ENCODE measurements at regions not wholly inside any gene's neighbourhood (a gene's known extent, or its start where the extent isn't known, plus 50 kb on each side); places are given as distances from the start of the nearest gene placed in this dataset.

- TF ChIP-seq, protein P1, sequence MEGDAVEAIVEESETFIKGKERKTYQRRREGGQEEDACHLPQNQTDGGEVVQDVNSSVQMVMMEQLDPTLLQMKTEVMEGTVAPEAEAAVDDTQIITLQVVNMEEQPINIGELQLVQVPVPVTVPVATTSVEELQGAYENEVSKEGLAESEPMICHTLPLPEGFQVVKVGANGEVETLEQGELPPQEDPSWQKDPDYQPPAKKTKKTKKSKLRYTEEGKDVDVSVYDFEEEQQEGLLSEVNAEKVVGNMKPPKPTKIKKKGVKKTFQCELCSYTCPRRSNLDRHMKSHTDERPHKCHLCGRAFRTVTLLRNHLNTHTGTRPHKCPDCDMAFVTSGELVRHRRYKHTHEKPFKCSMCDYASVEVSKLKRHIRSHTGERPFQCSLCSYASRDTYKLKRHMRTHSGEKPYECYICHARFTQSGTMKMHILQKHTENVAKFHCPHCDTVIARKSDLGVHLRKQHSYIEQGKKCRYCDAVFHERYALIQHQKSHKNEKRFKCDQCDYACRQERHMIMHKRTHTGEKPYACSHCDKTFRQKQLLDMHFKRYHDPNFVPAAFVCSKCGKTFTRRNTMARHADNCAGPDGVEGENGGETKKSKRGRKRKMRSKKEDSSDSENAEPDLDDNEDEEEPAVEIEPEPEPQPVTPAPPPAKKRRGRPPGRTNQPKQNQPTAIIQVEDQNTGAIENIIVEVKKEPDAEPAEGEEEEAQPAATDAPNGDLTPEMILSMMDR (IDR thresholded peaks at IDR 0.05; ENCODE audit: extremely low read depth, missing control alignments): no peak
- no peak for DNase-seq (ENCODE audit: low spot score)
Measured at GRCh38 chr2:216787851-216788540, 71.9 kb downstream of the TNP1 start.

GRCh38 chr2:216786676-216787075 is 73.2 kb downstream of the TNP1 start:
- TF ChIP-seq, protein P1 (IDR thresholded peaks at IDR 0.05; ENCODE audit: extremely low read depth, missing control alignments): no peak
- no peak for DNase-seq (ENCODE audit: low spot score)

GRCh38 chr2:216784456-216784855 is 75.4 kb downstream of the TNP1 start:
- DNase-seq (ENCODE audit: low spot score): no peak
- TF ChIP-seq, protein P1 (IDR thresholded peaks at IDR 0.05; ENCODE audit: extremely low read depth, missing control alignments): no peak

DNA sequence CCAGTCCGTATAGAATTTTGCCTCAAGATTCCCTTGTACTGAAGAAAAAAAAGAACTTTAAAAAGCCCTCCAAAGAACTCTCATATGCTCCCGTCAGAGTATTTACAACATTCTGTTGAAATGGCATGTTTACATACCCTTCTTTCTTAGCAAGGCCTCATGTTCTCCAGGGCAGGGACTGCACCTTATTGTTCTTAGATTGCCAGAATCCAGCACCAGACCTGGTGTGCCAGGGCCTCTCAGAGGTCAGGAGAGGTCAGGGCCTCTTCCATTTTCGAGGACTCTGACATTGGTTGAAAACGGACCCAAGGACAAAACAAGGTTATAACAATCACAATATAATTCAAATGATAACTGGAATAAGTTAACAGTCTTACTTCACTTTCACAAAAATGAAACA is 78.2 kb downstream of the TNP1 start:
- TF ChIP-seq, protein P1 (IDR thresholded peaks at IDR 0.05; ENCODE audit: extremely low read depth, missing control alignments): no peak
- DNase-seq (ENCODE audit: low spot score): no peak

GRCh38 chr2:216780843-216781242 is 79.0 kb downstream of the TNP1 start:
- no peak for DNase-seq (ENCODE audit: low spot score)
- TF ChIP-seq, protein P1 (IDR thresholded peaks at IDR 0.05; ENCODE audit: extremely low read depth, missing control alignments): no peak

GRCh38 chr2:216777637-216778273 is 82.1 kb downstream of the TNP1 start:
- TF ChIP-seq, protein P1 (IDR thresholded peaks at IDR 0.05; ENCODE audit: extremely low read depth, missing control alignments): peak; percentile 38
- DNase-seq (ENCODE audit: low spot score): peak; percentile 71

DNA sequence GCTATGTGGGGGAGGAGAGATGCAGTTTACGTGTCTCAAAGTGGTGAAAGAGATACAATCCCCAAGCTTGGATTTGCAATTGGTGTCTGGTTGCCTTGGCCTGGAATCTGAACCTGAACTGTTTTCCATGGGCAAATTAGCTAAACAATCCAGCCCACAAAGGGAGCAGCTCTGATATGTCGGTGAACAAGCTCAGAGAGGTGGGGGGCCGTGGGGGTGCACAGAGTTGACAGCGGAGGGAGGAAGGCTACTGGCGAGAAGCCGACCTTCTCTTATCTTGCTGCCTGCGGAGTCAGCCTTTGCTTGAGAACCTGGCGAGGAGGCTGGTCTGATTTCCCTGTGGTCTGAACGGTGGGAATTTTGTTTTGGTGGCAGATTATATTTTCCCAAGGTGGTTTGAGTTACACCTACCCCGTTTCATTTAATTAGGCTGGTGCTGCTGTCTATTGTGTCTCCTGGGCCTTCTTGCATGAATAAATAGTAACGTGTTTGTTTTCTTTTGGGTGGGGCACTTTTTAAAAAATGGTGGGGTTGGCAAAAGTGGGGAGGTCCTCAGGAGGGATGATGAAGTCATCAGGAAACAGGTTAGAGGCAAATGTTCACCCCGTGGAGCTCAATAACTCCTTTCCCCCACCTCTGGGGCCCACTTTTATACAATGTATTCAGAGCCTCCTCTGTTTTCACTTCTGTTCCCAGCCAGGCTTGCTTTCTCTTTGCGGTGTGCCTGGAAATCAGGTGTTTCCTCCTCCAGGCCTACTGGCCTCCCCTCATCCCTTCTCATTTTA is 80.9 kb upstream of the IGFBP5 start:
- no peak for DNase-seq (ENCODE audit: low spot score)

More for the DNA sequence above, 80.9 kb upstream of the IGFBP5 start:
- TF ChIP-seq, protein P1 (IDR thresholded peaks at IDR 0.05; ENCODE audit: extremely low read depth, missing control alignments): no peak

Measured in GM20000 (cell line).